B cell (primary cell): ENCODE measurements at regions not wholly inside any gene's neighbourhood (a gene's known extent, or its start where the extent isn't known, plus 50 kb on each side); places are given as distances from the start of the nearest gene placed in this dataset.

Experiments used
- CTCF ChIP-seq: fragments of 200-600 bp; IDR thresholded peaks from one replicate; pipeline ENCODE4 v1.8.0; 2022; ENCODE audit warnings: antibody characterized with exemption, mild to moderate bottlenecking
- EZH2 ChIP-seq: IDR thresholded peaks from 2 replicates; pipeline ENCODE4 v1.6.1; 2012; ENCODE audit warnings: borderline replicate concordance, low read depth, mild to moderate bottlenecking, moderate library complexity, low read length; ENCODE audit not compliant: insufficient read depth, poor library complexity, severe bottlenecking

DNA sequence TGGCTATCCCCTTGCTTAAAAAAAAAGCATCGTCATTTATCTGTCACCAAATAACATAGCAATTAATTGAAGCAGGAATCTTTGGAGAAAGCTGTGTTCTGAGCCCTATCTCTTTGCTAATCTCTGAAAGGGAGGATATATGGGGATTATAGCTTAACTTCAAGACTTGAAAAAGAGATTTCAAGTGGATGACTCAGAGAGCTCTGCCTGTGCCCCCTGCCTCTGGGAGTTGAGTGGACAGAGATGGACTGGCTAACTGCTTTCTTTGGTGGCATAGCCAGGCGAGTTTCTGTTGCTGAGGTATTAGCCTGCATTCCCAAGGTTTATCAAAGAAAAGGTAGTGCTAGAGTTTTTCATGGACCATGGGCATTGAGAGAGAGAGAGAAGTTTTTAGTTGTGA lies 91.6 kb downstream of the DDIT4L start:
- no peak for TF ChIP-seq EZH2
- no peak for TF ChIP-seq CTCF
